Motor neuron (in vitro differentiated cells): ENCODE measurements at regions not wholly inside any gene's neighbourhood (a gene's known extent, or its start where the extent isn't known, plus 50 kb on each side); places are given as distances from the start of the nearest gene placed in this dataset.

Experiments used
- ATAC-seq, 8 experiments: fragments of 200-7000 bp; cut with Tn5 transposase; replicated peaks in 6 of 8; 2 replicates each; pipeline ENCODE4 v1.8.0; 2021; ENCODE audit warnings: mild to moderate bottlenecking in 8 of 8, moderate library complexity in 8 of 8
- H3K27ac ChIP-seq, 2 donors: fragments of 250-450 bp; sonication (Bioruptor Pico); 2 replicates each; pipeline ENCODE4 v1.9.0; 2021; ENCODE audit warnings: antibody characterized with exemption in 2 of 2, mild to moderate bottlenecking in 2 of 2, moderate library complexity in 1 of 2
- H3K4me1 ChIP-seq, 2 donors: fragments of 250-450 bp; sonication (Bioruptor Pico); replicated peaks in 1 of 2; 2 replicates each; pipeline ENCODE4 v1.6.1; 2021; ENCODE audit warnings: antibody characterized with exemption in 2 of 2, mild to moderate bottlenecking in 2 of 2, moderate library complexity in 1 of 2
- H3K4me3 ChIP-seq, 5 donors: fragments of 250-450 bp; sonication (Bioruptor Pico); 2 replicates each; pipeline ENCODE4 v1.9.0; 2021; ENCODE audit warnings: antibody characterized with exemption in 5 of 5, mild to moderate bottlenecking in 5 of 5, moderate library complexity in 4 of 5
- WGBS, 10 experiments: fragments of 450-650 bp; shearing (Covaris generic); methylation state at CpG; one replicate each; pipeline ENCODE4 v1.0.0; 2022; 5-methylcytosine and 5-hydroxymethylcytosine counted together
- in situ Hi-C, 9 experiments: fragments of 400-800 bp; cut with MboI; loops; one replicate each; pipeline ENCODE4 v1.15.0; 2021; ENCODE audit warnings: low sequenced_read_pairs in 9 of 9, low pct_unique_long_range_greater_than_20kb in 2 of 9; ENCODE audit not compliant: unreplicated experiment in 9 of 9

- H3K4me1 ChIP-seq: peaks cover 6 to 7% of the 10 kb centered on the region in 2 donors
- no peak overlapping the region for H3K4me3 ChIP-seq
- no peak overlapping the region for H3K27ac ChIP-seq
- no peak for ATAC-seq
- in situ Hi-C loops: loop anchor here in 1 of 9 experiments (10.0 kb wide), 1 partner anchor 299 kb away; no protein-coding TSS in a partner anchor
- 0 to 96% (median 73%) methylated on average over 1 to 4 of the region's 4 CpGs for WGBS, 10 experiments
Observed at GRCh38 chr3:72263223-72263990, 478.5 kb upstream of the PROK2 start.

GRCh38 chr3:72262736-72263135 lies 477.8 kb upstream of the PROK2 start:
- WGBS, 10 experiments: 0 to 88% (median 60%) methylated on average over 1 to 3 of the region's 3 CpGs; no CpG with 5 or more reads in 1 of the 10 experiments
- peaks cover 8 to 12% of the 10 kb centered on the region in 2 donors for H3K4me1 ChIP-seq
- in situ Hi-C loops: loop anchor here in 1 of 9 experiments (10.0 kb wide), 1 partner anchor 298 kb away; no protein-coding TSS in a partner anchor
- no peak overlapping the region for H3K27ac ChIP-seq
- H3K4me3 ChIP-seq: no peak overlapping the region
- no peak for ATAC-seq

GRCh38 chr3:72261566-72262564 lies 476.9 kb upstream of the PROK2 start:
- no peak overlapping the region for H3K4me3 ChIP-seq
- no peak for ATAC-seq
- no peak overlapping the region for H3K27ac ChIP-seq
- peaks cover 8 to 12% of the 10 kb centered on the region in 2 donors for H3K4me1 ChIP-seq
- 17 to 90% (median 73%) methylated on average over 1 to 8 of the region's 8 CpGs for WGBS, 10 experiments
- in situ Hi-C loops: loop anchor here in 1 of 9 experiments (10.0 kb wide), 1 partner anchor 297 kb away; no protein-coding TSS in a partner anchor

GRCh38 chr3:72260588-72260910 lies 475.6 kb upstream of the PROK2 start:
- ATAC-seq: peak in 3 of 8 experiments; percentile 40 to 54 (median 41)
- peaks cover 20 to 21% of the 10 kb centered on the region in 2 donors for H3K4me1 ChIP-seq
- WGBS, 10 experiments: 0 to 100% (median 64%) methylated on average over 2 to 4 of the region's 5 CpGs; no CpG with 5 or more reads in 4 of the 10 experiments
- no peak overlapping the region for H3K4me3 ChIP-seq
- H3K27ac ChIP-seq: no peak overlapping the region
- in situ Hi-C loops: loop anchor here in 1 of 9 experiments (10.0 kb wide), 1 partner anchor 296 kb away; no protein-coding TSS in a partner anchor

- Histone ChIP-seq H3K27ac (no peak overlapping the region), H3K4me3 (no peak overlapping the region), H3K4me1 (peaks cover 25 to 27% of the 10 kb centered on the region in 2 donors)
- in situ Hi-C loops: loop anchor here in 1 of 9 experiments (10.0 kb wide), 1 partner anchor 295 kb away; no protein-coding TSS in a partner anchor
- no peak for ATAC-seq
- WGBS, 10 experiments: 60 to 100% (median 86%) methylated on average over 1 to 6 of the region's 7 CpGs
Observed at GRCh38 chr3:72259755-72260587, 475.0 kb upstream of the PROK2 start.

- 24 to 89% (median 32%) methylated on average over 1 to 9 of the region's 17 CpGs; no CpG with 5 or more reads in 3 of the 10 experiments for WGBS, 10 experiments
- ATAC-seq: peak in 5 of 8 experiments; percentile 43 to 75 (median 67)
- Histone ChIP-seq H3K4me3 (no peak overlapping the region), H3K27ac (no peak overlapping the region), H3K4me1 (peaks cover 27 to 29% of the 10 kb centered on the region in 2 donors)
- in situ Hi-C loops: no loop called here
Observed at GRCh38 chr3:72258361-72259141, 473.6 kb upstream of the PROK2 start.

- Histone ChIP-seq H3K4me1 (peaks cover 27 to 29% of the 10 kb centered on the region in 2 donors), H3K4me3 (no peak overlapping the region), H3K27ac (no peak overlapping the region)
- no peak for ATAC-seq
- in situ Hi-C loops: no loop called here
- WGBS, 10 experiments: 50 to 100% (median 86%) methylated on average over 1 to 2 of the region's 2 CpGs; no CpG with 5 or more reads in 5 of the 10 experiments
Observed at GRCh38 chr3:72257738-72258137, 472.8 kb upstream of the PROK2 start.

- 39 to 100% (median 85%) methylated on average over 2 to 4 of the region's 4 CpGs for WGBS, 10 experiments
- in situ Hi-C loops: no loop called here
- peaks cover 27 to 29% of the 10 kb centered on the region in 2 donors for H3K4me1 ChIP-seq
- no peak for ATAC-seq
- no peak overlapping the region for H3K4me3 ChIP-seq
- no peak overlapping the region for H3K27ac ChIP-seq
Observed at GRCh38 chr3:72257203-72257602, 472.3 kb upstream of the PROK2 start.

- in situ Hi-C loops: no loop called here
- no peak overlapping the region for H3K27ac ChIP-seq
Observed at GRCh38 chr3:72256716-72257115, 471.8 kb upstream of the PROK2 start.

GRCh38 chr3:72255791-72256559 lies 471.0 kb upstream of the PROK2 start:
- peak in 6 of 8 experiments; percentile 35 to 74 (median 52) for ATAC-seq
- H3K27ac ChIP-seq: no peak overlapping the region
- H3K4me1 ChIP-seq: peaks cover 27 to 29% of the 10 kb centered on the region in 2 donors
- 0 to 60% (median 30%) methylated on average over 1 to 7 of the region's 14 CpGs; no CpG with 5 or more reads in 3 of the 10 experiments for WGBS, 10 experiments
- in situ Hi-C loops: no loop called here
- H3K4me3 ChIP-seq: no peak overlapping the region

More at GRCh38 chr3:72256716-72257115, 471.8 kb upstream of the PROK2 start:
- Histone ChIP-seq H3K4me3 (no peak overlapping the region), H3K4me1 (peaks cover 27 to 29% of the 10 kb centered on the region in 2 donors)
- WGBS, 10 experiments: 78 to 100% (median 83%) methylated on average over 1 to 5 of the region's 6 CpGs; no CpG with 5 or more reads in 1 of the 10 experiments
- no peak for ATAC-seq

- ATAC-seq: peak; percentile 69 to 99 (median 82)
- WGBS, 10 experiments: 0% methylated on average over 1 of the region's 2 CpGs; no CpG with 5 or more reads in 9 of the 10 experiments
- Histone ChIP-seq H3K4me1 (peaks cover 27 to 29% of the 10 kb centered on the region in 2 donors), H3K4me3 (no peak overlapping the region), H3K27ac (no peak overlapping the region)
- in situ Hi-C loops: no loop called here
Observed at GRCh38 chr3:72255191-72255590, 470.2 kb upstream of the PROK2 start.
